HEK293T (cell line): ENCODE measurements at regions not wholly inside any gene's neighbourhood (a gene's known extent, or its start where the extent isn't known, plus 50 kb on each side); places are given as distances from the start of the nearest gene placed in this dataset.
"Not testable (repeated sequence)": the region's sequence is repeated elsewhere in the genome, so short reads cannot be mapped to it uniquely, and the experiment has no call there.

ENCODE experiments used
- ARNT ChIP-seq: fragments of 450-650 bp; IDR thresholded peaks from 2 replicates; pipeline ENCODE4 v1.6.1; 2017; ENCODE audit warnings: mild to moderate bottlenecking
- BHLHE40 ChIP-seq: fragments of 450-650 bp; IDR thresholded peaks from 2 replicates; pipeline ENCODE4 v1.6.1; 2016; ENCODE audit warnings: mild to moderate bottlenecking, moderate library complexity, borderline replicate concordance
- FOXK2 ChIP-seq: fragments of 450-650 bp; IDR thresholded peaks from 2 replicates; pipeline ENCODE4 v1.6.1; 2016; ENCODE audit warnings: mild to moderate bottlenecking
- FOXM1 ChIP-seq: fragments of 450-650 bp; IDR thresholded peaks from 2 replicates; pipeline ENCODE4 v1.6.1; 2017; ENCODE audit warnings: mild to moderate bottlenecking, borderline replicate concordance
- HDGF ChIP-seq: fragments of 450-650 bp; IDR thresholded peaks from 2 replicates; pipeline ENCODE4 v1.6.1; 2017; ENCODE audit warnings: antibody characterized with exemption, borderline replicate concordance
- SP1 ChIP-seq: fragments of 450-650 bp; IDR thresholded peaks from 2 replicates; pipeline ENCODE4 v1.6.1; 2017

GRCh38 chr6:88420967-88421488, 254.9 kb upstream of the CNR1 start:
- TF ChIP-seq FOXM1, HDGF, BHLHE40, ARNT, FOXK2, SP1: not testable (repeated sequence)
